K562 (cell line): ENCODE measurements at regions not wholly inside any gene's neighbourhood (a gene's known extent, or its start where the extent isn't known, plus 50 kb on each side); places are given as distances from the start of the nearest gene placed in this dataset.

Source experiments
- ATAC-seq: fragments of 200-7000 bp; cut with Tn5 transposase; 3 replicates; pipeline ENCODE4 v1.9.1; 2020; ENCODE audit warnings: moderate library complexity
- BruUV-seq: library from RNA; stranded (reverse); fragments of 400-500 nt; replicated peaks from 2 replicates; lab custom pipeline; 2021; lab: Mats Ljungman, UMichigan
- CTCF ChIA-PET: fragments of 300-600 bp; formaldehyde crosslinking; extraction: SDS; loops from one replicate; lab custom pipeline; 2021; ENCODE audit warnings: low intra/inter-chr PET ratio; lab: Yijun Ruan, JAX
- POLR2A ChIA-PET: fragments of 300-600, 350-650 bp; sonication (Branson Sonifier 250); formaldehyde crosslinking; extraction: SDS; loops from one replicate; lab custom pipeline; 2021; ENCODE audit warnings: antibody characterized with exemption, inconsistent platforms; lab: Yijun Ruan, JAX
- DNase-seq, 4 experiments: peaks; one replicate each; pipeline versions ENCODE4 v3.0.0 to v3.0.0-alpha.2; 2011 to 2018; ENCODE audit warnings: low spot score in 3 of 4, mixed read lengths in 3 of 4; ENCODE audit errors: extremely low read depth in 1 of 4
- FAIRE-seq: peaks from 2 replicates; lab custom pipeline; 2011; peaks lifted over from hg19 to GRCh38; lab: Jason Lieb, UNC
- H2AFZ ChIP-seq: 2 replicates; pipeline ENCODE4 v1.6.0; 2011; ENCODE audit warnings: low read depth, low read length, control low read depth, inconsistent platforms
- H3K27ac ChIP-seq: fragments of 200-600 bp; 3 replicates; pipeline ENCODE4 v1.8.0; 2011; ENCODE audit warnings: low read depth, mild to moderate bottlenecking, control low read depth, inconsistent platforms, low read length, moderate library complexity, mixed read lengths; ENCODE audit errors: extremely low read depth
- H3K27me3 ChIP-seq, 2 experiments: fragments of 300-600 bp in 1 of 2; 2 replicates in 1 of 2; 3 replicates in 1 of 2; pipeline versions ENCODE4 v1.6.0 to v1.8.0; 2011; ENCODE audit warnings: inconsistent platforms in 2 of 2, low read length in 2 of 2, mild to moderate bottlenecking in 1 of 2, mixed read lengths in 1 of 2, moderate library complexity in 1 of 2; ENCODE audit not compliant: control insufficient read depth in 2 of 2, insufficient read depth in 2 of 2
- H3K36me3 ChIP-seq: fragments of 300-600 bp; 3 replicates; pipeline ENCODE4 v1.8.0; 2011; ENCODE audit warnings: mild to moderate bottlenecking, low read length, inconsistent platforms; ENCODE audit not compliant: control insufficient read depth, insufficient read depth
- H3K4me1 ChIP-seq, 2 experiments: fragments of 200-600 bp in 1 of 2; replicated peaks in 1 of 2; 2 replicates in 1 of 2; 3 replicates in 1 of 2; pipeline versions ENCODE4 v1.5.1 to v1.8.0; 2011; ENCODE audit warnings: inconsistent platforms in 2 of 2, low read length in 2 of 2, mild to moderate bottlenecking in 1 of 2, mixed read lengths in 1 of 2, moderate library complexity in 1 of 2; ENCODE audit not compliant: control insufficient read depth in 2 of 2, insufficient read depth in 2 of 2
- H3K4me2 ChIP-seq: 2 replicates; pipeline ENCODE4 v1.6.1; 2011; ENCODE audit warnings: low read length, control low read depth, inconsistent platforms, mixed read lengths; ENCODE audit not compliant: insufficient read depth
- H3K4me3 ChIP-seq: fragments of 200-600 bp; sonication (generic), shearing (Covaris generic); 2 replicates; pipeline ENCODE4 v1.5.1; 2016; ENCODE audit warnings: control low read depth, inconsistent platforms
- H3K79me2 ChIP-seq: fragments of 200-600 bp; 3 replicates; pipeline ENCODE4 v1.8.0; 2011; ENCODE audit warnings: low read length, inconsistent platforms; ENCODE audit not compliant: control insufficient read depth, insufficient read depth
- H3K9ac ChIP-seq, 2 experiments: 2 replicates each; pipeline versions ENCODE4 v1.6.0 to v1.6.1; 2011; ENCODE audit warnings: low read depth in 2 of 2, low read length in 2 of 2, control low read depth in 1 of 2, inconsistent platforms in 1 of 2, mild to moderate bottlenecking in 1 of 2, mixed read lengths in 1 of 2; ENCODE audit not compliant: insufficient read depth in 1 of 2
- H3K9me1 ChIP-seq: one replicate; pipeline ENCODE4 v1.6.0; 2011; ENCODE audit warnings: inconsistent platforms, mild to moderate bottlenecking, low read length, moderate library complexity; ENCODE audit not compliant: control insufficient read depth, insufficient read depth
- H3K9me3 ChIP-seq: replicated peaks from 2 replicates; pipeline ENCODE4 v1.5.1; 2011; ENCODE audit warnings: low read depth, low read length, inconsistent platforms; ENCODE audit not compliant: control insufficient read depth, insufficient read depth
- H4K20me1 ChIP-seq: replicated peaks from 2 replicates; pipeline ENCODE4 v1.6.1; 2011; ENCODE audit warnings: low read length, inconsistent platforms, mixed read lengths; ENCODE audit not compliant: control insufficient read depth, insufficient read depth
- BRD4 ChIP-seq: fragments of 200-600 bp; sonication (generic); IDR thresholded peaks from 2 replicates; pipeline ENCODE4 v1.6.1; 2017; ENCODE audit warnings: inconsistent platforms
- EGR1 ChIP-seq: fragments of 450-650 bp; conservative IDR thresholded peaks from 2 replicates; pipeline ENCODE4 v1.6.1; 2017; ENCODE audit warnings: mild to moderate bottlenecking
- EP400 ChIP-seq: fragments of 450-650 bp; IDR thresholded peaks from 2 replicates; pipeline ENCODE4 v1.6.1; 2017; ENCODE audit warnings: antibody characterized with exemption, mild to moderate bottlenecking, moderate library complexity
- GATAD2A ChIP-seq: fragments of 450-650 bp; IDR thresholded peaks from 2 replicates; pipeline ENCODE4 v1.6.1; 2017
- HDAC2 ChIP-seq: fragments of 450-650 bp; IDR thresholded peaks from 2 replicates; pipeline ENCODE4 v1.6.1; 2016; ENCODE audit warnings: mild to moderate bottlenecking
- KLF6 ChIP-seq: fragments of 250-450 bp; sonication (Bioruptor Pico); IDR thresholded peaks from 2 replicates; pipeline ENCODE4 v1.4.0; 2020; ENCODE audit warnings: mild to moderate bottlenecking, moderate library complexity, borderline replicate concordance
- LARP7 ChIP-seq: fragments of 450-650 bp; IDR thresholded peaks from 2 replicates; pipeline ENCODE4 v1.6.1; 2016
- MYC ChIP-seq, 2 experiments: fragments of 250-450 bp in 1 of 2; sonication (Bioruptor Pico) in 1 of 2; IDR thresholded peaks; 2 replicates each; pipeline versions ENCODE4 v1.5.1 to v1.6.1; 2012 to 2021; ENCODE audit warnings: low read depth in 2 of 2, borderline replicate concordance in 1 of 2, improper control_type of control experiment in 1 of 2, low read length in 1 of 2, mild to moderate bottlenecking in 1 of 2, moderate library complexity in 1 of 2
- NFYB ChIP-seq: IDR thresholded peaks from 2 replicates; pipeline ENCODE4 v1.6.1; 2011; ENCODE audit warnings: mild to moderate bottlenecking, moderate library complexity; ENCODE audit not compliant: insufficient read length; ENCODE audit errors: extremely low read depth
- NRF1 ChIP-seq, 2 experiments: fragments of 450-650 bp; IDR thresholded peaks in 1 of 2; conservative IDR thresholded peaks in 1 of 2; 2 replicates each; pipeline ENCODE4 v1.6.1; 2014; ENCODE audit warnings: mild to moderate bottlenecking in 2 of 2
- SLC30A9 ChIP-seq: fragments of 250-450 bp; sonication (Bioruptor Pico); IDR thresholded peaks from 2 replicates; pipeline ENCODE4 v1.8.0; 2022; ENCODE audit warnings: mild to moderate bottlenecking, moderate library complexity
- SMARCC2 ChIP-seq: fragments of 450-650 bp; IDR thresholded peaks from 2 replicates; pipeline ENCODE4 v1.6.1; 2017; ENCODE audit warnings: antibody characterized with exemption, moderate library complexity, mild to moderate bottlenecking, low read depth
- TBL1XR1 ChIP-seq, 2 experiments: IDR thresholded peaks; 2 replicates each; pipeline ENCODE4 v1.6.1; 2012; ENCODE audit warnings: improper control_type of control experiment in 2 of 2, low read length in 2 of 2, mild to moderate bottlenecking in 1 of 2
- ZNF175 ChIP-seq: fragments of 200-800 bp; sonication (Bioruptor generic); IDR thresholded peaks from 2 replicates; pipeline ENCODE4 v1.6.1; 2016; ENCODE audit warnings: low read depth, mild to moderate bottlenecking, missing genetic modification characterization, missing compliant biosample characterization
- WGBS: fragments of 100-300 bp; shearing (Covaris generic); methylation state at CpG from one replicate; pipeline ENCODE4 v1.1.6; 2016; ENCODE audit warnings: low coverage, mixed read lengths; ENCODE audit not compliant: insufficient coverage; ENCODE audit errors: missing lambda C conversion rate; 5-methylcytosine and 5-hydroxymethylcytosine counted together
- in situ Hi-C: fragments of 300-500 bp; cut with MboI; formaldehyde crosslinking; loops from 4 replicates; pipeline ENCODE4 v1.15.0; 2018; ENCODE audit warnings: inconsistent platforms, mixed read lengths
- intact Hi-C: fragments of 100-400 bp; cut with micrococcal nuclease; formaldehyde crosslinking; loops from 2 replicates; pipeline ENCODE4 v1.14.2; 2022
- TF ChIP-seq, protein P1 (sequence below): fragments of 450-650 bp; IDR thresholded peaks from 2 replicates; pipeline ENCODE4 v1.6.1; 2018; ENCODE audit warnings: mild to moderate bottlenecking, low read depth; ENCODE audit not compliant: partially characterized antibody
- TF ChIP-seq, protein P2 (sequence below): fragments of 250-450 bp; sonication (Bioruptor Pico); IDR thresholded peaks from 2 replicates; pipeline ENCODE4 v1.6.1; 2021; ENCODE audit warnings: mild to moderate bottlenecking
- TF ChIP-seq, protein P3 (sequence below): fragments of 450-650 bp; IDR thresholded peaks from 2 replicates; pipeline ENCODE4 v1.6.1; 2017; ENCODE audit warnings: mild to moderate bottlenecking, moderate library complexity
- TF ChIP-seq, protein P4 (sequence below): fragments of 250-450 bp; sonication (Bioruptor Pico); IDR thresholded peaks from 2 replicates; pipeline ENCODE4 v1.5.0; 2020; ENCODE audit warnings: mild to moderate bottlenecking, borderline replicate concordance

DNA sequence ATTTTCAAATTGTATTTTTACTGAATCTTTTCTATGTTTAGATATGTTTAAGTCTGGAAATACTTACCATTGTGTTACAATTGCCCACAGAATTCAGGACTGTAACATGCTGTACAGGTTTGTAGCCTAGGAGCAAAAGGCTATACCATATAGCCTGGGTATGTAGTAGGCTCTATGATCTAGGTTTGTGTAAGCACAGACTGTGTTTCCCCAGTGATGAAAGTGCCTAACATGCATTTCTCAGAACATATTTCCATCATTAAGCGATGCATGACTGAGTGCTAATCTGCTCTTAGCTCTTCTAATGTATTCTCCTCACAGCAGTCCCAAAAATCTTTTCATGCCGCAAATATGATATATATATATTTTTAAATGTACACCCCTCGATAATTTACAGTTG lies 166.7 kb upstream of the PPP2R2B start:
- FAIRE-seq (no peak), ATAC-seq (no peak), DNase-seq (no peak)
- POLR2A ChIA-PET, result no interaction called here
- Histone ChIP-seq H3K36me3 (no peaks in the 10 kb centered on the region), H3K4me3 (no peak overlapping the region), H3K4me2 (no peak overlapping the region), H4K20me1 (no peaks in the 10 kb centered on the region), H2AFZ (no peak overlapping the region), H3K9me1 (no peaks in the 10 kb centered on the region), H3K27me3 (no peaks in the 10 kb centered on the region), H3K27ac (no peak overlapping the region), H3K79me2 (no peaks in the 10 kb centered on the region), H3K9ac (no peak overlapping the region), H3K9me3 (no peaks in the 10 kb centered on the region), H3K4me1 (no peaks in the 10 kb centered on the region)
- WGBS, result 0% methylated on average over 3 of the region's 3 CpGs
- TF ChIP-seq BRD4 (no peak), EP400 (no peak), KLF6 (CRISPR knock-in tag) (no peak), SLC30A9 (CRISPR knock-in tag) (no peak), MYC (IDR thresholded peaks at IDR 0.05; ENCODE audit: low read depth, low read length) (no peak), MYC (CRISPR knock-in tag; IDR thresholded peaks at IDR 0.05; ENCODE audit: borderline replicate concordance, low read depth) (no peak), NRF1 (conservative IDR thresholded peaks at IDR 0.05 in 1 of 2, IDR thresholded peaks at IDR 0.05 in 1 of 2) (no peak), HDAC2 (no peak), ZNF175 (CRISPR knock-in tag) (no peak), GATAD2A (no peak), TBL1XR1 (IDR thresholded peaks at IDR 0.05; ENCODE audit: low read length in 2 of 2) (no peak), LARP7 (no peak), EGR1 (no peak), SMARCC2 (no peak), NFYB (no peak)
- TF ChIP-seq, protein P1, sequence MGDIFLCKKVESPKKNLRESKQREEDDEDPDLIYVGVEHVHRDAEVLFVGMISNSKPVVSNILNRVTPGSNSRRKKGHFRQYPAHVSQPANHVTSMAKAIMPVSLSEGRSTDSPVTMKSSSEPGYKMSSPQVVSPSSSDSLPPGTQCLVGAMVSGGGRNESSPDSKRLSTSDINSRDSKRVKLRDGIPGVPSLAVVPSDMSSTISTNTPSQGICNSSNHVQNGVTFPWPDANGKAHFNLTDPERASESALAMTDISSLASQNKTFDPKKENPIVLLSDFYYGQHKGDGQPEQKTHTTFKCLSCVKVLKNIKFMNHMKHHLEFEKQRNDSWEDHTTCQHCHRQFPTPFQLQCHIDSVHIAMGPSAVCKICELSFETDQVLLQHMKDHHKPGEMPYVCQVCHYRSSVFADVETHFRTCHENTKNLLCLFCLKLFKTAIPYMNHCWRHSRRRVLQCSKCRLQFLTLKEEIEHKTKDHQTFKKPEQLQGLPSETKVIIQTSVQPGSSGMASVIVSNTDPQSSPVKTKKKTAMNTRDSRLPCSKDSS, result no peak
- TF ChIP-seq, protein P2, sequence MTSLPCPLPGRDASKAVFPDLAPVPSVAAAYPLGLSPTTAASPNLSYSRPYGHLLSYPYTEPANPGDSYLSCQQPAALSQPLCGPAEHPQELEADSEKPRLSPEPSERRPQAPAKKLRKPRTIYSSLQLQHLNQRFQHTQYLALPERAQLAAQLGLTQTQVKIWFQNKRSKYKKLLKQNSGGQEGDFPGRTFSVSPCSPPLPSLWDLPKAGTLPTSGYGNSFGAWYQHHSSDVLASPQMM (CRISPR knock-in tag), result no peak
- TF ChIP-seq, protein P3, sequence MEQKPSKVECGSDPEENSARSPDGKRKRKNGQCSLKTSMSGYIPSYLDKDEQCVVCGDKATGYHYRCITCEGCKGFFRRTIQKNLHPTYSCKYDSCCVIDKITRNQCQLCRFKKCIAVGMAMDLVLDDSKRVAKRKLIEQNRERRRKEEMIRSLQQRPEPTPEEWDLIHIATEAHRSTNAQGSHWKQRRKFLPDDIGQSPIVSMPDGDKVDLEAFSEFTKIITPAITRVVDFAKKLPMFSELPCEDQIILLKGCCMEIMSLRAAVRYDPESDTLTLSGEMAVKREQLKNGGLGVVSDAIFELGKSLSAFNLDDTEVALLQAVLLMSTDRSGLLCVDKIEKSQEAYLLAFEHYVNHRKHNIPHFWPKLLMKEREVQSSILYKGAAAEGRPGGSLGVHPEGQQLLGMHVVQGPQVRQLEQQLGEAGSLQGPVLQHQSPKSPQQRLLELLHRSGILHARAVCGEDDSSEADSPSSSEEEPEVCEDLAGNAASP, result no peak
- TF ChIP-seq, protein P4, sequence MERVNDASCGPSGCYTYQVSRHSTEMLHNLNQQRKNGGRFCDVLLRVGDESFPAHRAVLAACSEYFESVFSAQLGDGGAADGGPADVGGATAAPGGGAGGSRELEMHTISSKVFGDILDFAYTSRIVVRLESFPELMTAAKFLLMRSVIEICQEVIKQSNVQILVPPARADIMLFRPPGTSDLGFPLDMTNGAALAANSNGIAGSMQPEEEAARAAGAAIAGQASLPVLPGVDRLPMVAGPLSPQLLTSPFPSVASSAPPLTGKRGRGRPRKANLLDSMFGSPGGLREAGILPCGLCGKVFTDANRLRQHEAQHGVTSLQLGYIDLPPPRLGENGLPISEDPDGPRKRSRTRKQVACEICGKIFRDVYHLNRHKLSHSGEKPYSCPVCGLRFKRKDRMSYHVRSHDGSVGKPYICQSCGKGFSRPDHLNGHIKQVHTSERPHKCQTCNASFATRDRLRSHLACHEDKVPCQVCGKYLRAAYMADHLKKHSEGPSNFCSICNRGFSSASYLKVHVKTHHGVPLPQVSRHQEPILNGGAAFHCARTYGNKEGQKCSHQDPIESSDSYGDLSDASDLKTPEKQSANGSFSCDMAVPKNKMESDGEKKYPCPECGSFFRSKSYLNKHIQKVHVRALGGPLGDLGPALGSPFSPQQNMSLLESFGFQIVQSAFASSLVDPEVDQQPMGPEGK (CRISPR knock-in tag), result no peak
- intact Hi-C loops, result no loop called here
- in situ Hi-C loops, result no loop called here
- CTCF ChIA-PET, result no interaction called here
- BruUV-seq, result no TSS peak
